Stimulated activated CD8-positive, alpha-beta memory T cell treated with anti-CD3 and anti-CD28 coated beads, Interleukin-7, amount 100 ng/mL, for 1 hour (primary cell): ENCODE measurements at regions not wholly inside any gene's neighbourhood (a gene's known extent, or its start where the extent isn't known, plus 50 kb on each side); places are given as distances from the start of the nearest gene placed in this dataset.
"Not testable (repeated sequence)": the region's sequence is repeated elsewhere in the genome, so short reads cannot be mapped to it uniquely, and the experiment has no call there.

Experiments
- DNase-seq, 2 donors: peaks; one replicate each; pipeline ENCODE4 v3.0.0-alpha.2; 2020; ENCODE audit warnings: low read depth in 2 of 2

GRCh38 chr16:29132444-29132843, 147.6 kb downstream of the LAT start:
- DNase-seq, result not testable (repeated sequence)

- not testable (repeated sequence) for DNase-seq
Measured at GRCh38 chr16:29130901-29131851, 146.3 kb downstream of the LAT start.

- not testable (repeated sequence) for DNase-seq
Measured at GRCh38 chr16:29130131-29130711, 145.4 kb downstream of the LAT start.

GRCh38 chr16:29129458-29130038, 144.7 kb downstream of the LAT start:
- DNase-seq, result not testable (repeated sequence)

GRCh38 chr16:29128732-29129457, 144.0 kb downstream of the LAT start:
- not testable (repeated sequence) for DNase-seq

GRCh38 chr16:29127806-29128420, 143.1 kb downstream of the LAT start:
- DNase-seq, result not testable (repeated sequence)

GRCh38 chr16:29126616-29127015, 141.8 kb downstream of the LAT start:
- no peak for DNase-seq

GRCh38 chr16:29126057-29126494, 141.2 kb downstream of the LAT start:
- DNase-seq, result no peak

- no peak for DNase-seq
Measured at GRCh38 chr16:29124828-29125227, 140.0 kb downstream of the LAT start.

- not testable (repeated sequence) for DNase-seq
Measured at GRCh38 chr16:29124162-29124561, 139.3 kb downstream of the LAT start.

GRCh38 chr16:29120680-29121079, 135.8 kb downstream of the LAT start:
- DNase-seq, result not testable (repeated sequence)

- DNase-seq, result not testable (repeated sequence)
Measured at GRCh38 chr16:29118301-29118957, 133.6 kb downstream of the LAT start.

GRCh38 chr16:29117631-29118030, 132.8 kb downstream of the LAT start:
- DNase-seq, result no peak

- no peak for DNase-seq
Measured at GRCh38 chr16:29116980-29117379, 132.1 kb downstream of the LAT start.

- not testable (repeated sequence) for DNase-seq
Measured at GRCh38 chr16:29116207-29116606, 131.4 kb downstream of the LAT start.

GRCh38 chr16:29115802-29116141, 130.9 kb downstream of the LAT start:
- not testable (repeated sequence) for DNase-seq

GRCh38 chr16:29114989-29115801, 130.3 kb downstream of the LAT start:
- DNase-seq, result not testable (repeated sequence)

GRCh38 chr16:29114574-29114973, 129.7 kb downstream of the LAT start:
- DNase-seq, result no peak

GRCh38 chr16:29113446-29113845, 128.6 kb downstream of the LAT start:
- not testable (repeated sequence) for DNase-seq

- no peak for DNase-seq
Measured at GRCh38 chr16:29112755-29113347, 128.0 kb downstream of the LAT start.
